GDM1 (cell line): ENCODE measurements at regions not wholly inside any gene's neighbourhood (a gene's known extent, or its start where the extent isn't known, plus 50 kb on each side); places are given as distances from the start of the nearest gene placed in this dataset.
"Not testable (repeated sequence)": the region's sequence is repeated elsewhere in the genome, so short reads cannot be mapped to it uniquely, and the experiment has no call there.

Source experiments
- DNase-seq: peaks from one replicate; lab custom pipeline; 2025; lab: John Stamatoyannopoulos, UW

- DNase-seq, result no peak
These were observed 95.2 kb upstream of the PWP1 start for GRCh38 chr12:107590413-107590812.

DNA sequence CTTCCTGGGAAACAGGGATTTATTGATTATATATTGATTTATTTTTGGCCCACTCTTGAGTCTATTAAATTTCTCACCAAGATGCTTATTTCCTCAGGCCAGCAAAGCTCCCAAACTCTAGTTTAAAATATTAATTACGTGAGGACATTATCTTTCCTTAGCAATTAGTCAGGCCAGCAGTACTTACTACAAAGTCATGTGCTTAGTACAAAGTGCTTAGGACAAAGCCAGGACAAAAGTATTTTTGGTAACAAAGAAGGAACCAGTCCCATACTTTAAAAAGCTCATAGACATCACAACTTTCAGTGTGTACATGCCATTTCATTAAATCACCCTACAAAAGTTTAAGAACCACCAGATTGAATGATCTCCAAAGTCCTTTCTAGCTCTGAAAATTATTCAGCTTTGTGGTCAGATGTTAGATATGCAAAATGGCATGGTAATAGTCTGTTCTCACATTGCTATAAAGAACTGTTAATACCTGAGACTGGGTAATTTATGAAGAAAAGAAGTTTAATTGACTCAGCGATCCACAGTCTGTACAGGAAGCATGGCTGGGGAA lies 94.7 kb upstream of the PWP1 start:
- no peak for DNase-seq

DNA sequence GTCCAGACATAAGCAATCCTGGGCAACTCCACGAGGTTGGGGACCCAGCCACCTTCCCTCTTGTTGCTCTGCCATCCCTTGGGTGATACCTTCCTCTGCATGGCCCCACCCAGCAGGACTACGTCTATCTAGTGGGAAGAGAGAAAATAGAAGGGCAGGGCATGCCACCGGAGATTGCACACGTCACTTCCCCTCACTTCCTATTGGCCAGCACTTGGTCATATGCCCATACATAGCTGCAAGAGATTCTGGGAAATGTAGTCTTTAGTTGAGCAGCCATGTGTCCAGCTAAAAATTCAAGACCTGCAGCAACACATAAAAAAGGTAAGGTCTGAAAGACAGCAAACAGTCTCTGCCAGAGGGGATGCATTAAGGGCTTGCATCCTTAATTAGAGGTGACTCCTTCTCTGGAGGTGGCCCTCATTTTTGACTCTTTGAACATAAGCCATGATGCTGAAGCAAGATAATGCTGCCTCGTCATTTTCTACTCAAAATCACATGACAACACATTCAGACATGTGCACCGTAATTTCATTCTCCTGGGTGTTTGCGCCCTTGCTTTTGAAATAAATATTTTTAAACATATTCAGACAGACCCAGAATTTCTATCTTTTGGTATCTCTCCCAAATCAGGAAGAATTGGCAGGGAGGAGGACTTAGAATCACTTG lies 91.8 kb upstream of the PWP1 start:
- DNase-seq, result no peak

- DNase-seq, result no peak
These were observed 90.6 kb upstream of the PWP1 start for GRCh38 chr12:107594995-107595394.

- DNase-seq, result no peak
These were observed 87.7 kb upstream of the PWP1 start for GRCh38 chr12:107597695-107598410.

DNA sequence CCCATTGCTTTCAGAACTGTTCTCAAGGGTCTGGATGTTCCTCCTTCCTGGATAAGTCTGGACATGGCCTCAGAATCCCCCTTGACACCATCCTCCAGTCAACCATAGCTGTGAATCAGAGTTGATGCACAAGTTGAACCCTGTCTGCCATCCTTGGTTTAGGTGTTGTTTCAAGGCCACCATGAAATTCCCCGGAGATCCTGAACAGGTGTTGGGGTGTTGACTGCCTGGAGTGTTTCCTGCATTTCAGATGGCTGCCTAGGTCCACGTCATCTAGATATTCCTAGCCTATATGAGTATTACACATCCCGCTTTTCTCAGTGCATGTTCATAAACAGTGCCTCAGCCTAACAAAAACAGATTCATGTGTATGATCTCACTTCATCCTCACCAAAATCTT lies 86.7 kb upstream of the PWP1 start:
- DNase-seq, result no peak

DNA sequence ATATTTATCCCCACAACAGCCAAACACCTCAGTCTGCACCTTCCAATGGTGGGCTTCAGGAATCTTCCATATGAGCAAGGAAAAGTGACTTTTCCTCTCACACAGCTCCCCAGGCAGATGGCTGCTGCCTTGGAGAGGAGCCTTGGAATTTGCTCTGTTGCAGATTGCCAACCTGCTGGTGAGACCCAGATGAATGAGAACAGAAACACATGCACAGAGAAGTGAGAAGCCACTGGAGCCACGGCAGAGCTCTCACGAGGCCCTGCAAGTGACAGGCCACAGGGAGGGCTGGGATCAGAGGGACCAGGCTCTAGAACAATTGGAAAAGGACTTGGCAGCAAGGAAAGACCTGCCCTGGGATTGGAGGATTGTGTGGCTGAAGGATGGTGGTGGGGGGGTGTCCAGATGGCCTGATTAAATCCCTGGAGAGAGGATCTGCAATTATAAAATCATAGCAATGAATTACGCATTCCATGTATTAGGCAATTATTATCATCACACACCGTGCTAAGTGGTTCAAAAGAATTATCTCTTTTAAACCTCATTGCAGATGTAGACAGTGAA lies 84.9 kb upstream of the PWP1 start:
- DNase-seq, result no peak

DNA sequence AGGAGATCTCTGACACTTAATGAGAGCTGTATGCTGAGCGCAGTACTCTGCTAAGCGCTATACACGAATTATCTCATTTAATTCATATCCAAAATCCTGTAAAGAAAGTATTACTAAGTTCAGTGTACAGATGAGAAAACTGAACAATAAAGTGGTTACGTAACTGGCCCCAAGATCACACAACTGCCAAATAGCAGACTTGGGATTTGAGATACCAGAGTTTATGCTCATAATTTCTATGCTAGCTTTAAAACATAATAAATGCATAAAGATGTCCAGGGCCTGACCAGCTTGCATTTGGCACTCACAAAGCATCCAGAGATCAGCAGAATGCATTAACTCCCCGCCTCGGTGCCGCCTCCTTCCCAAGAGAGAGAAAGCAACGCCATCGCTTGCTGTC lies 83.2 kb upstream of the PWP1 start:
- DNase-seq, result no peak

- DNase-seq, result no peak
These were observed 80.3 kb upstream of the PWP1 start for GRCh38 chr12:107605293-107605692.

GRCh38 chr12:107607464-107608392 lies 77.9 kb upstream of the PWP1 start:
- DNase-seq, result peak; percentile 36

DNA sequence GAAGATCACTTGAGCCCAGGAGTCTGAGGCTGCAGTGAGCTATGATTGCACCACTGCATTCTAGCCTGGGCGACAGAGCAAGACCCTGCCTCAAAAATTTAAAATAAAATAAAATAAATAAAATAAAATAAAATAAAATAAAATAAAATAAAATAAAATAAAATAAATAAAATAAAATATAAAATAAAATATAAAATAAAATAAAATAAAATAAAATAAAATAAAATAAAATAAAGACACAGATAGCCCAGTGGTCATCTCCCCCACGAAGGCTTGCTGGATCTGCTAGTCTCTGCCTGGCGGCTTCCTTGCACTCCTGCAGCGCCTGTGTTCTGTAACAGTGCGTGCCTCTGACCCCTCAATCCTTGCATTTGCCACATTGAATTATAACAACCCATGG lies 76.8 kb upstream of the PWP1 start:
- DNase-seq, result not testable (repeated sequence)

- peak; percentile 1 for DNase-seq
These were observed 75.4 kb upstream of the PWP1 start for GRCh38 chr12:107610021-107610859.

DNA sequence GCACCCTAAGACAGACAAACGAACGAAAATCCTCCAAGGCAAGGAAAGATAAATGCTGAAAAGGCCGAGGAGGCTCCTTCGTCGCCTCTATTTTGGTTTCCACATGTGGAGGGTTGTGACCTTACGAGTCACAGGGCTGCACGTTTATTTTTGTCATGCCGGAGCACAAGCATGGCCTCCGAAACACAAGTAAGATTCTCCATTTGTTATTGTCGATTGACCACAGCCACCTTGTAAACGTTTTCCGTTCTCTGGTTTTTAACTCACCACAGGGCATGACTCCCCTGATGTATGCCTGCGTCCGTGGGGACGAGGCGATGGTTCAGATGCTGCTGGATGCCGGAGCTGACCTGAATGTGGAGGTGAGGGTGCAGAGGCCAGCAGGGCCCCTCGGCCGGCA lies 73.1 kb upstream of the PWP1 start:
- no peak for DNase-seq

GRCh38 chr12:107616941-107617340 lies 68.7 kb upstream of the PWP1 start:
- no peak for DNase-seq

GRCh38 chr12:107618106-107618505 lies 67.5 kb upstream of the PWP1 start:
- DNase-seq, result no peak

GRCh38 chr12:107619831-107620230 lies 65.8 kb upstream of the PWP1 start:
- no peak for DNase-seq

DNA sequence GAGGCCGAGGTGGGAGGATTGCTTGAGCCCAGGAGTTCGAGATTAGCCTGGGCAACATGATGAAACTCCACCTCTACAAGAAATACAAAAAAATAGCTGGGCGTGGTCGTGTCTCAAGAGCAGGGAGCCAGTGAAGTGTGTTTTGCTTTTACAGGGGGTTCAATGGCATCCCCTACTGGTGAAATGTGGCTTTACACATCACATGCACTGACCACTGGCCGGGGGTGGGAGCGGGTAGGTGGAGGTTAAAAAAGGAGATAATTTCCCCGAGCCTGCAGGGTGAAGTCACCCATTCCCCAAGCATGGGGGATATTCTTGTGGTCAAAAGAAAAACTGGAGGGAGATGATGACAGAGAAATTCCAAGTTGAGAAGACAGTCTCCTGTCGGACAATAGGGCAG lies 63.6 kb upstream of the PWP1 start:
- DNase-seq, result no peak

DNA sequence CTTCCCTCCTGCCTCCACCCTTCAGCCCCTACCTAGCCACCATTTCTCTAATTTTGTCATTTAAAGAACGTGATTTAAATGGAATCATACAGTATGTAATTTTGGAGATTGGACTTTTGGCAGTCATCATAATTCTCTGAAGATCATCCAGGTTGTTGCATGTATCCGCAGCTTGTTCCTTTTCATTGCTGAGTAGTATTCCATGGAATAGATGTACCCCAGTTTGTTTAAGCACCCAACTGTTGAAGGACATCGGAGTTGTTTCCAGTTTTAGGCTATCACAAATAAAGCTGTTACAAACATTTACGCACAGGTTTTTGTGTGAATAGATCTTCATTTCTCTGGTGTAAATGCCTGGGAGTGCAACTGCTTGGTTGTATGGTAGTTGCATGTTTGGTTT lies 61.1 kb upstream of the PWP1 start:
- no peak for DNase-seq

DNA sequence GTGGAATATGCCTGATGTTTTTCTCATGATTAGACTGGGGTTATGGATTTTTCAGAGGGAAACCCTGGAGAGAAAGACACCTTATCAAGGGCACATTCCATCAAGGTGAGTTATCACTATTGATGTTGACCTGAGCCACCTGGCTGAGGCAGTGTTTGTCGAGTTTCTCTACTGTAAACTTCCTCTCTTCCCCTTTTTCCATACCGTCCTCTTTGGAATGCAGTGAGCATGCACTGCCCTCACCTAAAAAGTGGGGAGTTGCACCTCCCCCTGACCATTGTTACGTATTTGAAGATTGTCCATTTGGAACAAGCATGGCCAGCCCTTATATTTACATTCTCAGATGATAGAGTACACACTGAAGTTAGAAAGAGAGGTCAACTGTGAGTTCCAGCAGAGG lies 53.9 kb upstream of the PWP1 start:
- no peak for DNase-seq

DNA sequence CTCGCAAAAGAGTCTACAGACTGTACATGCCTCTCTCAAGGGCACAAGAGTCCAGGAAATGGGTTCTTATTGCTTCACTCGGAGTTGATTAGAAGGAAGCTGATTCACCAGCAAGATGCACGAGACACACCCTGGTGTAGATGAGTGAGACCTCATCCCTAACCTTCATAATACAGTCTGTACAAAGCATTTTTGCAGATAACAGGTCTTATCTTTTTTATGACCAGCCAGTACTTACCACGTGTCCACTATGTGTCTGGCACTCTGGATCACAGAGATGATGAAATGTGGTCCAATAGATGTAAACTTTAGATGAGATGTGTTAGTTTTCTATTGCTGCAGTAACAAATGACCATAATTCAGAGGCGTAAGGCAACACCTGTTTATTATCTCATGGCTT lies 53.4 kb upstream of the PWP1 start:
- DNase-seq, result no peak

DNA sequence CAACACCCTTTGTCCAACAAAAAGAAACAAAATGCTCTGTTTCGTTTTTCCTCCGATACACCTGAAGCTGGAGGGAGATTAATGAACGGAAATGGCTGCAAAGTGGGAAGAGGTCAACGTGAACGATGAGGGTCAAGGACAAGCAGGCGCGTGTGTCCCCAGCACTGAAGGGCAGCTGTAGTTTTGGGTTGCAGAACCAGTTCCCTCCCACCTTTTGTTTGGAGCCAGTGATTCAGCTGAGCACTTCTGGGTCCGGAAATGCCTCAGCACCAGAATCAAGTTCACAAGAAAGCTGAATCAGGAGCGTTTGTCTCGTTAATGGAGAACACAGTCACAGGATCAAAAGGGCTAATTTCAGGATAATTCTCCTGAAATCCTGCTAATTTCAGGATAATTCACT lies 51.1 kb upstream of the PWP1 start:
- DNase-seq, result no peak
